ENCODE measurements at regions not wholly inside any gene's neighbourhood (a gene's known extent, or its start where the extent isn't known, plus 50 kb on each side); places are given as distances from the start of the nearest gene placed in this dataset.

GRCh38 chr3:163605915-163606314 is 1472.4 kb downstream of the SI start:
- ChIA-PET POLR2A (no interaction called here), CTCF (no interaction called here)
- no peaks in the 10 kb centered on the region for H3K79me2 ChIP-seq (ENCODE audit: control insufficient read depth, insufficient read depth, low read length)
- no peaks in the 10 kb centered on the region for H3K36me3 ChIP-seq (ENCODE audit: control insufficient read depth in 2 of 2, extremely low read depth in 1 of 2, insufficient read depth in 2 of 2, low read length in 2 of 2)
- H3K9me1 ChIP-seq (replicated peaks; ENCODE audit: control insufficient read depth, extremely low read depth, insufficient read depth, low read length): no peaks in the 10 kb centered on the region
- peaks cover 3% of the 10 kb centered on the region for H3K9me3 ChIP-seq (replicated peaks; ENCODE audit: control insufficient read depth, insufficient read depth, low read length)
- no peak overlapping the region for H3K9ac ChIP-seq (replicated peaks; ENCODE audit: extremely low read depth, insufficient read depth, low read length)
- dilution Hi-C loops (cut with MboI; ENCODE audit: extremely low pct_ligation_motif_present, low sequenced_read_pairs): no loop called here
- TF ChIP-seq POLR2A (IDR thresholded peaks at IDR 0.05; ENCODE audit: low read depth, low read length) (no peak), GATA2 (IDR thresholded peaks at IDR 0.05; ENCODE audit: insufficient read depth, insufficient read length, low read depth, low read length) (no peak), JUN (IDR thresholded peaks at IDR 0.05; ENCODE audit: borderline replicate concordance, insufficient read depth, insufficient read length, low read depth) (no peak), MYC (IDR thresholded peaks at IDR 0.05; ENCODE audit: low read depth, low read length) (no peak)
- intact Hi-C loops (cut with micrococcal nuclease): no loop called here
- BruUV-seq (replicated peaks): no TSS peak
- H3K4me3 ChIP-seq (replicated peaks in 1 of 3; ENCODE audit: insufficient read depth in 1 of 3, low read depth in 1 of 3, low read length in 3 of 3): no peak overlapping the region
- DNase-seq (ENCODE audit: low read depth, low spot score): no peak
- no peak overlapping the region for H3K27ac ChIP-seq (ENCODE audit: insufficient read depth, low read depth, low read length)
- no peak overlapping the region for H3K4me2 ChIP-seq (ENCODE audit: insufficient read depth, low read length)
- no peak for FAIRE-seq
- no peaks in the 10 kb centered on the region for H3K4me1 ChIP-seq (ENCODE audit: control insufficient read depth, extremely low read depth, insufficient read depth, low read length)
- H2AFZ ChIP-seq (ENCODE audit: low read depth, low read length): no peak overlapping the region
- H3K27me3 ChIP-seq (ENCODE audit: control insufficient read depth in 2 of 2, insufficient read depth in 2 of 2, low read length in 2 of 2): no peaks in the 10 kb centered on the region
- no peaks in the 10 kb centered on the region for H4K20me1 ChIP-seq (replicated peaks; ENCODE audit: control insufficient read depth, extremely low read depth, insufficient read depth, low read length)

- no peak overlapping the region for H3K4me3 ChIP-seq (replicated peaks in 1 of 3; ENCODE audit: insufficient read depth in 1 of 3, low read depth in 1 of 3, low read length in 3 of 3)
- H3K27me3 ChIP-seq (ENCODE audit: control insufficient read depth in 2 of 2, insufficient read depth in 2 of 2, low read length in 2 of 2): no peaks in the 10 kb centered on the region
- CTCF ChIA-PET: no interaction called here
- no TSS peak for BruUV-seq (replicated peaks)
- no peak for FAIRE-seq
- no peak overlapping the region for H3K9ac ChIP-seq (replicated peaks; ENCODE audit: extremely low read depth, insufficient read depth, low read length)
- no peak overlapping the region for H3K4me2 ChIP-seq (ENCODE audit: insufficient read depth, low read length)
- dilution Hi-C loops (cut with MboI; ENCODE audit: extremely low pct_ligation_motif_present, low sequenced_read_pairs): no loop called here
- H3K9me1 ChIP-seq (replicated peaks; ENCODE audit: control insufficient read depth, extremely low read depth, insufficient read depth, low read length): no peaks in the 10 kb centered on the region
- DNase-seq (ENCODE audit: low read depth, low spot score): no peak
- H3K9me3 ChIP-seq (replicated peaks; ENCODE audit: control insufficient read depth, insufficient read depth, low read length): peaks cover 5% of the 10 kb centered on the region
- TF ChIP-seq EZH2 (IDR thresholded peaks at IDR 0.05; ENCODE audit: borderline replicate concordance, low read depth, low read length, severe bottlenecking) (no peak), CTCF (IDR thresholded peaks at IDR 0.05; ENCODE audit: extremely low read depth in 1 of 2, insufficient read depth in 1 of 2, low read depth in 1 of 2, low read length in 2 of 2) (no peak), MYC (IDR thresholded peaks at IDR 0.05; ENCODE audit: low read depth, low read length) (no peak), MAX (IDR thresholded peaks at IDR 0.05; ENCODE audit: insufficient read depth, insufficient read length) (no peak), FOS (IDR thresholded peaks at IDR 0.05; ENCODE audit: borderline replicate concordance, insufficient read depth, low read length) (no peak), GATA2 (IDR thresholded peaks at IDR 0.05; ENCODE audit: insufficient read depth, insufficient read length, low read depth, low read length) (no peak), JUN (IDR thresholded peaks at IDR 0.05; ENCODE audit: borderline replicate concordance, insufficient read depth, insufficient read length, low read depth) (no peak), POLR2A (IDR thresholded peaks at IDR 0.05; ENCODE audit: low read depth, low read length) (no peak), POLR2AphosphoS5 (IDR thresholded peaks at IDR 0.05; ENCODE audit: insufficient read depth, low read depth, low read length) (no peak)
- no peak overlapping the region for H3K27ac ChIP-seq (ENCODE audit: insufficient read depth, low read depth, low read length)
- no peaks in the 10 kb centered on the region for H3K79me2 ChIP-seq (ENCODE audit: control insufficient read depth, insufficient read depth, low read length)
- intact Hi-C loops (cut with micrococcal nuclease): no loop called here
- H3K4me1 ChIP-seq (ENCODE audit: control insufficient read depth, extremely low read depth, insufficient read depth, low read length): no peaks in the 10 kb centered on the region
- no peaks in the 10 kb centered on the region for H3K36me3 ChIP-seq (ENCODE audit: control insufficient read depth in 2 of 2, extremely low read depth in 1 of 2, insufficient read depth in 2 of 2, low read length in 2 of 2)
- no peak overlapping the region for H2AFZ ChIP-seq (ENCODE audit: low read depth, low read length)
- POLR2A ChIA-PET: no interaction called here
- no peaks in the 10 kb centered on the region for H4K20me1 ChIP-seq (replicated peaks; ENCODE audit: control insufficient read depth, extremely low read depth, insufficient read depth, low read length)
These were observed 1476.9 kb downstream of the SI start for GRCh38 chr3:163601426-163601825.

Data from endothelial cell of umbilical vein (primary cell).